ENCODE measurements at regions not wholly inside any gene's neighbourhood (a gene's known extent, or its start where the extent isn't known, plus 50 kb on each side); places are given as distances from the start of the nearest gene placed in this dataset.

- TF ChIP-seq CTCF (IDR thresholded peaks at IDR 0.05), result no peak
- TF ChIP-seq POLR2A (IDR thresholded peaks at IDR 0.05), result no peak
Measured at GRCh38 chr5:97840643-97841042, 657.6 kb upstream of the RIOK2 start.

All from uterus (tissue), 2 donors.